ENCODE measurements at regions not wholly inside any gene's neighbourhood (a gene's known extent, or its start where the extent isn't known, plus 50 kb on each side); places are given as distances from the start of the nearest gene placed in this dataset.
"Not testable (repeated sequence)": the region's sequence is repeated elsewhere in the genome, so short reads cannot be mapped to it uniquely, and the experiment has no call there.

- FAIRE-seq, result no peak
- Histone ChIP-seq H3K27ac (ENCODE audit: low read depth in 2 of 2, low read length in 2 of 2) (no peak overlapping the region), H3K9ac (ENCODE audit: low read length in 3 of 3) (no peak overlapping the region), H3K27me3 (ENCODE audit: control insufficient read depth, insufficient read depth, low read length) (no peaks in the 10 kb centered on the region), H3K9me3 (ENCODE audit: control insufficient read depth in 2 of 3, insufficient read depth in 1 of 3, low read length in 3 of 3) (no peaks in the 10 kb centered on the region), H3K4me3 (ENCODE audit: low read length in 3 of 3) (no peak overlapping the region), H3K4me1 (ENCODE audit: control insufficient read depth in 2 of 3, insufficient read depth in 2 of 3, low read depth in 1 of 3, low read length in 3 of 3) (no peaks in the 10 kb centered on the region), H3K36me3 (ENCODE audit: control insufficient read depth in 2 of 3, insufficient read depth in 3 of 3, low read length in 3 of 3) (no peaks in the 10 kb centered on the region)
- no peak for DNase-seq
- no peak for TF ChIP-seq CTCF (IDR thresholded peaks at IDR 0.05; ENCODE audit: borderline replicate concordance, extremely low read depth, insufficient read depth)
- intact Hi-C loops (cut with DNase I), result no loop called here
These were observed 145.8 kb upstream of the SNX7 start for GRCh38 chr1:98515744-98516143.

DNA sequence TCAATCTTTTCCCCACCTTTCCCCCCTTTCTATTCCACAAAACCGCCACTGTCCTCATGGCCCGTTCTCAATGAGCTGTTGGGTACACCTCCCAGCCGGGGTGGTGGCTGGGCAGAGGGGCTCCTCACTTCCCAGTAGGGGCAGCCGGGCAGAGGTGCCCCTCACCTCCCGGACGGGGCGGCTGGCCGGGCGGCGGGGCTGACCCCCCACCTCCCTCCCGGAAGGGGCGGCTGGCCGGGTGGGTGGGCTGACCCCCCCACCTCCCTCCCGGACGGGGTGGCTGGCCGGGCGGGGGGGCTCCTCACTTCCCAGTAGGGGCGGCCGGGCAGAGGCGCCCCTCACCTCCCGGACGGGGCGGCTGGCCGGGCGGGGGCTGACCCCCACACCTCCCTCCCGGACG, 149.3 kb upstream of the SNX7 start:
- FAIRE-seq; H3K27ac ChIP-seq (ENCODE audit: low read depth in 2 of 2, low read length in 2 of 2); H3K9me3 ChIP-seq (ENCODE audit: control insufficient read depth in 2 of 3, insufficient read depth in 1 of 3, low read length in 3 of 3); H3K27me3 ChIP-seq (ENCODE audit: control insufficient read depth, insufficient read depth, low read length); H3K9ac ChIP-seq (ENCODE audit: low read length in 3 of 3); H3K4me1 ChIP-seq (ENCODE audit: control insufficient read depth in 2 of 3, insufficient read depth in 2 of 3, low read depth in 1 of 3, low read length in 3 of 3); intact Hi-C loops (cut with DNase I); H3K4me3 ChIP-seq (ENCODE audit: low read length in 3 of 3); DNase-seq; H3K36me3 ChIP-seq (ENCODE audit: control insufficient read depth in 2 of 3, insufficient read depth in 3 of 3, low read length in 3 of 3): not testable (repeated sequence)

- intact Hi-C loops (cut with DNase I), result no loop called here
- FAIRE-seq (no peak), DNase-seq (no peak)
- H3K27me3 ChIP-seq (ENCODE audit: control insufficient read depth, insufficient read depth, low read length), result no peaks in the 10 kb centered on the region
- no peak overlapping the region for H3K27ac ChIP-seq (ENCODE audit: low read depth in 2 of 2, low read length in 2 of 2)
- no peak for TF ChIP-seq CTCF (IDR thresholded peaks at IDR 0.05; ENCODE audit: borderline replicate concordance, extremely low read depth, insufficient read depth)
- H3K36me3 ChIP-seq (ENCODE audit: control insufficient read depth in 2 of 3, insufficient read depth in 3 of 3, low read length in 3 of 3), result no peaks in the 10 kb centered on the region
- H3K4me1 ChIP-seq (ENCODE audit: control insufficient read depth in 2 of 3, insufficient read depth in 2 of 3, low read depth in 1 of 3, low read length in 3 of 3), result no peaks in the 10 kb centered on the region
- H3K9ac ChIP-seq (ENCODE audit: low read length in 3 of 3), result no peak overlapping the region
- H3K4me3 ChIP-seq (ENCODE audit: low read length in 3 of 3), result no peak overlapping the region
- peaks cover 0 to 5% (median 0%) of the 10 kb centered on the region in 3 donors for H3K9me3 ChIP-seq (ENCODE audit: control insufficient read depth in 2 of 3, insufficient read depth in 1 of 3, low read length in 3 of 3)
These were observed 157.8 kb upstream of the SNX7 start for GRCh38 chr1:98503771-98504170.

- H3K27me3 ChIP-seq (ENCODE audit: control insufficient read depth, insufficient read depth, low read length), result no peaks in the 10 kb centered on the region
- no peaks in the 10 kb centered on the region for H3K36me3 ChIP-seq (ENCODE audit: control insufficient read depth in 2 of 3, insufficient read depth in 3 of 3, low read length in 3 of 3)
- H3K9ac ChIP-seq (ENCODE audit: low read length in 3 of 3), result no peak overlapping the region
- TF ChIP-seq CTCF (IDR thresholded peaks at IDR 0.05; ENCODE audit: borderline replicate concordance, extremely low read depth, insufficient read depth), result no peak
- no peak for DNase-seq
- peaks cover 0 to 5% (median 0%) of the 10 kb centered on the region in 3 donors for H3K9me3 ChIP-seq (ENCODE audit: control insufficient read depth in 2 of 3, insufficient read depth in 1 of 3, low read length in 3 of 3)
- no peak for FAIRE-seq
- H3K27ac ChIP-seq (ENCODE audit: low read depth in 2 of 2, low read length in 2 of 2), result no peak overlapping the region
- no peaks in the 10 kb centered on the region for H3K4me1 ChIP-seq (ENCODE audit: control insufficient read depth in 2 of 3, insufficient read depth in 2 of 3, low read depth in 1 of 3, low read length in 3 of 3)
- intact Hi-C loops (cut with DNase I), result no loop called here
- no peak overlapping the region for H3K4me3 ChIP-seq (ENCODE audit: low read length in 3 of 3)
These were observed 158.6 kb upstream of the SNX7 start for GRCh38 chr1:98502937-98503336.

Data from kidney (tissue), 13 donors.